Cardiac fibroblast (primary cell): ENCODE measurements at regions not wholly inside any gene's neighbourhood (a gene's known extent, or its start where the extent isn't known, plus 50 kb on each side); places are given as distances from the start of the nearest gene placed in this dataset.
"Not testable (repeated sequence)": the region's sequence is repeated elsewhere in the genome, so short reads cannot be mapped to it uniquely, and the experiment has no call there.

Source experiments
- DNase-seq, 2 donors: peaks; one replicate each; pipeline versions ENCODE4 v3.0.0 to v3.0.0-alpha.2; 2010; ENCODE audit warnings: low read depth in 2 of 2
- H3K4me3 ChIP-seq, 2 donors: replicated peaks in 1 of 2; 1 replicate in 1 of 2; 2 replicates in 1 of 2; pipeline ENCODE4 v1.5.1; 2011; ENCODE audit warnings: low read depth in 2 of 2, low read length in 2 of 2, mild to moderate bottlenecking in 2 of 2, moderate library complexity in 1 of 2
- TF ChIP-seq, protein P1 (sequence below): IDR thresholded peaks from one replicate; pipeline ENCODE4 v1.5.1; 2011; ENCODE audit warnings: low read depth, mild to moderate bottlenecking, low read length, inconsistent platforms

DNA sequence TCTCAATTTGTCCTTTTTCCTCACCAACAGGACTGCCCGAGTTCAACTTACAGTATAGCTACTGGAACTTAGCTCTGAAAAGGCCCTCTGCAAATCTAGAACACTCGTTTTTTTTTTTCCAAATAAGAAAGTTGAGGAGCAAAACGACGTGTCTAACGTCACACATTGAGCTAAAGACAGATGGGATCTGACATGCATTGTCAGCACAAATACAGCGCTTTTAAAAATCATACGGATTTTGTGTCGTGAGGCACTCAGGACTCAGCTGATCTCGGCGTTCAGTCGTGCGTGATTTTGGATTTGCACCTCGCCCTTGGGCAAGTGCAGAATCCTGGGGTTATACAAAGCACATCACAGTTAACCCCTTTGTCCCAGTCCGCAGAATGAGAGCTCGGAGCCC lies 94.7 kb upstream of the ZNF322 start:
- H3K4me3 ChIP-seq: no peak overlapping the region
- no peak for DNase-seq
- TF ChIP-seq, protein P1, sequence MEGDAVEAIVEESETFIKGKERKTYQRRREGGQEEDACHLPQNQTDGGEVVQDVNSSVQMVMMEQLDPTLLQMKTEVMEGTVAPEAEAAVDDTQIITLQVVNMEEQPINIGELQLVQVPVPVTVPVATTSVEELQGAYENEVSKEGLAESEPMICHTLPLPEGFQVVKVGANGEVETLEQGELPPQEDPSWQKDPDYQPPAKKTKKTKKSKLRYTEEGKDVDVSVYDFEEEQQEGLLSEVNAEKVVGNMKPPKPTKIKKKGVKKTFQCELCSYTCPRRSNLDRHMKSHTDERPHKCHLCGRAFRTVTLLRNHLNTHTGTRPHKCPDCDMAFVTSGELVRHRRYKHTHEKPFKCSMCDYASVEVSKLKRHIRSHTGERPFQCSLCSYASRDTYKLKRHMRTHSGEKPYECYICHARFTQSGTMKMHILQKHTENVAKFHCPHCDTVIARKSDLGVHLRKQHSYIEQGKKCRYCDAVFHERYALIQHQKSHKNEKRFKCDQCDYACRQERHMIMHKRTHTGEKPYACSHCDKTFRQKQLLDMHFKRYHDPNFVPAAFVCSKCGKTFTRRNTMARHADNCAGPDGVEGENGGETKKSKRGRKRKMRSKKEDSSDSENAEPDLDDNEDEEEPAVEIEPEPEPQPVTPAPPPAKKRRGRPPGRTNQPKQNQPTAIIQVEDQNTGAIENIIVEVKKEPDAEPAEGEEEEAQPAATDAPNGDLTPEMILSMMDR: no peak

DNA sequence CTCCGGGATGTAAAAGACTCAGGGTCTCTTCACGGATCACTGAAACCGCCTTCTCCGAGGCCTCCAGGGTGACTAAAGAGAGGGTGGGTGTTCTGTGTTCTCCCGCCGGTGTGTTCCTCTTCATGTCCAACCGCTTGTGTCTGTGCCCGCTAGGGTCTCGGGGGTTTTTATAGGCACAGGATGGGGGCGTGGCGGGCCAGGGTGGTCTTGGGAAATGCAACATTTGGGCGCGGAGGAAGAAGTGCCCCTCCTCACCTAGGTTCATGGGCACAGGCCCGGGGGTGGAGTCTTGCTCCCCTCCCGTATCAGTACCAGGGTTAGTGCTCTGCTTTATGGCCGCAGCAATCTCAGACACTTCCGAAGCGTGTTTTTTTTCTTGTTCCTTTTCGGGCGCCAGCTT lies 95.3 kb upstream of the ZNF322 start:
- DNase-seq, H3K4me3 ChIP-seq: not testable (repeated sequence)

DNA sequence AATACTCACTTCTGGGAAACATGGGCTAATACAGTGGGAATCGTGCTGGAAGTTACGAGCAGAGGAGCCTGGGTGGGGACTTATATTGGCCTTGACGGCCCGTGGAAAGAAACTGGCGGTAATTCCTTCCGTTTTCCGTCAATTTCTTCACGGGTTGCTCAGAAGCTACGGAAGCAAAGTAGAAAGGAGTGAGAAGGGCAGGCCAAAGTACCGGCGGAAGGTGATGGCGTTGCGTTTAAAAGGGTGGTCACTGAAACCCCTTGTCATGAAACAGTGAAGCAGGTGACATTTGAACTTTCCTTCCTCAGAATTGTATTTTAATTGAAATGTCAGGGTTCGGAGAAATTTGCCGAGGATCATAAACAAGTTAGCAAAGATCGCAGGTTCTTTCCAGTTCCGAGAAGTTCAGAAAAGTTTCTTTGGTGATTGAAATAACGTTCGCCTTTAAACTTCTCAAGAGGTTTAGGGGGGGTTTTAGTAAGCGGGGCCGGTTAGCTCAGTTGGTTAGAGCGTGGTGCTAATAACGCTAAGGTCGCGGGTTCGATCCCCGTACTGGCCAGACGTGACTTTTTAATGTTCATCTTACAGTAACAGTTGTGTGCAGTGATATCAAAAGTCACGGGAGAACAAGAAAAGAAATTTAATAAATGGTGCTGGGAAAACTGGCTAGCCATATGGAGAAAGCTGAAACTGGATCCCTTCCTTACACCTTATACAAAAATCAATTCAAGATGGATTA lies 96.7 kb upstream of the ZNF322 start:
- peak in 1 of 2 donors; percentile 73 for DNase-seq
- H3K4me3 ChIP-seq: peak overlapping the region in 1 of 2 donors; percentile 21

DNA sequence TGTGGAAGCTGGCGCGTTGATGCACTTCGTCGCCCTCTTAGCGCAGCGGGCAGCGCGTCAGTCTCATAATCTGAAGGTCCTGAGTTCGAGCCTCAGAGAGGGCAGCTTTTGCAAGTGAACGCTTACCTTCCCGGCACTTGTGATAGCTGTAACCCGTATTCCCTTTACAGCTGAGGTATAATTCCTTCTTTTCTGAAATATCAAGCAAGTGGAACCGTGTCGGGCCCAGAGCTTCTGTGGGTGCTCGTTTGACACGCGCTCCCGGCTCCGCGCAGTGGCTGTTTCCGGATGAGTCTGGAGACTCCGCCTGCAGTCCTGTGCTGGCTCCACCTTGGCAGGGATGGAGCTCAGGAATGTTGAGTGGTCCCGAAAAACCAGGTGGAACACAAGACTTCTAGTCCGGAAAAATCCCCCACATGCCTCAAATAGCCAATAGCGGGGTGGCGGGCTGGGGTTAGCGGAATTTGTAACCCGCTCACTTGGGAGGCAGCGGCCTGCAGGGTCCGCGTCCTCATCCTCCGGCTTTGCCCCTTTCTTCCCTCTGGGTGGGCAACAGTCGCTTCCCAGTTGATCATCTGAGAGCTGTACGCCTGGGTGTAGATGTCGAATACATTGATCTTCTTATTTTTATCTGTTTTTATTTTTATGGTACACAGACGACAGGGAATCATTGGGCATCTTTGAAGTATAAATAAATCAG lies 106.8 kb upstream of the ZNF322 start:
- H3K4me3 ChIP-seq, DNase-seq: not testable (repeated sequence)

DNA sequence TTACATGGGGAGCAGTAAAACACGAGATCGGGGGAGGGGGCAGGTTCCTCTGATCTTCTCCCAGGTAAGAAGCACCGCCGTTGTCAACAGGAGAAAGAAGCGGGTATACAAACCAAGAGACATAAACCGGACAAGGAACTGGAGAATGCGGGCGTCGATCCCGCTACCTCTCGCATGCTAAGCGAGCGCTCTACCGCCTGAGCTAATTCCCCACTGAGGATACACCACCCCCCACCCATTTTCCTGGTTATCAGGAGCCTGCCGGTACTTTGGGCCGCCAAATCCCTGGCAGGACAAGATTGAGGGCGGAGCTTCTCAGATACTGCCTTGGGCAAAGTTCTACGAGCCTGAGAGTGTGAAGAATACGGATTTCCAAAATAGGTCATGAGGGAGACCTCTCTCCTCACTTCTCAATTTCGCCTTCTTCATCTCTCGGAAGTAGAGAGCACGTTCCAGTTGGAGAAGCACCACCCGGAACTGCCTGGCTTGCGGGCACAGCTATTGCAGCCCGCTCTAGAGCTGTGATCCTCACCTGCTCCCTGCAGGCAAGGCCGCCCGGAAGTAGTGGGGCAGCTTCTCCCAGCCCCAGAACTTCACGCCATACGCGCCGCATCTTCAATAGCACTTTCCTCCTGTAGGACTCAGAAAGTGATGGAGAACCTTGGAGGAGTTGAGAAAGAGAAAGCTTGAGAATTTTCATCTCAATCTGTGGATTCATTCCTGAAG lies 111.6 kb upstream of the ZNF322 start:
- not testable (repeated sequence) for H3K4me3 ChIP-seq, DNase-seq

DNA sequence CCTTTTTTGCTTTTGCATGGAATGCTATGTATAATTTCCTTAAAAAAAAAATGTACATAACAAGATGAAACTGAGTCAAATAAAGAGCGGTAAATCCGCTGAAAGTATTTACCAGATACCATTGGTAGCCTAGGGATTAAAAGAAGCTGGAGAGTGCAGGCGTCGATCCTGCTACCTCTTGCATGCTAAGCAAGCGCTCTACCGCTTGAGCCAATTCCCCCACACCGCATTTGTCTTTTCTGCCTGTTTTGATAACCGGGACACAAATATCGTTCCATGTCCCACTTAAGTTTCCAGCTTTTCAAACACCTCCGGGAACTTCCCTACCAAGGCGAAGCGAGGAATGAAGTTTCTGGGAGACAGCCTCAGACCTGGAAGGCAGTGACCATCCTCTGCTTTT lies 113.9 kb upstream of the ZNF322 start:
- not testable (repeated sequence) for DNase-seq, H3K4me3 ChIP-seq

DNA sequence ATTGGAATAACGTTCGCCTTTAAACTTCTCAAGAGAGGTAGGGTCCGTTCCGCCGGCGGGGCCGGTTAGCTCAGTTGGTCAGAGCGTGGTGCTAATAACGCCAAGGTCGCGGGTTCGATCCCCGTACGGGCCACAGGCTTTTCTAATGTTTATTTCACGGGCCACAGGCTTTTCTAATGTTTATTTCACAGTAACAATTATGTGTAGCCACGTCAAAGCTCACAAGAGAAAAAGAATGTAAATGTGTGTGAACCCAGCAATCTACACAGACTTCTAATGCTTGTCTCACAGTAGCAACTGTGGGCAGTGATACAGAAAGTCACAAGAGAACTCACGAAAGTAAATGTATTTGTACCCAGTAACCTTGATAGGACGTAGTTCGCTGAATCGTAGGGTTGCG lies 121.0 kb upstream of the ZNF322 start:
- DNase-seq, H3K4me3 ChIP-seq: not testable (repeated sequence)

DNA sequence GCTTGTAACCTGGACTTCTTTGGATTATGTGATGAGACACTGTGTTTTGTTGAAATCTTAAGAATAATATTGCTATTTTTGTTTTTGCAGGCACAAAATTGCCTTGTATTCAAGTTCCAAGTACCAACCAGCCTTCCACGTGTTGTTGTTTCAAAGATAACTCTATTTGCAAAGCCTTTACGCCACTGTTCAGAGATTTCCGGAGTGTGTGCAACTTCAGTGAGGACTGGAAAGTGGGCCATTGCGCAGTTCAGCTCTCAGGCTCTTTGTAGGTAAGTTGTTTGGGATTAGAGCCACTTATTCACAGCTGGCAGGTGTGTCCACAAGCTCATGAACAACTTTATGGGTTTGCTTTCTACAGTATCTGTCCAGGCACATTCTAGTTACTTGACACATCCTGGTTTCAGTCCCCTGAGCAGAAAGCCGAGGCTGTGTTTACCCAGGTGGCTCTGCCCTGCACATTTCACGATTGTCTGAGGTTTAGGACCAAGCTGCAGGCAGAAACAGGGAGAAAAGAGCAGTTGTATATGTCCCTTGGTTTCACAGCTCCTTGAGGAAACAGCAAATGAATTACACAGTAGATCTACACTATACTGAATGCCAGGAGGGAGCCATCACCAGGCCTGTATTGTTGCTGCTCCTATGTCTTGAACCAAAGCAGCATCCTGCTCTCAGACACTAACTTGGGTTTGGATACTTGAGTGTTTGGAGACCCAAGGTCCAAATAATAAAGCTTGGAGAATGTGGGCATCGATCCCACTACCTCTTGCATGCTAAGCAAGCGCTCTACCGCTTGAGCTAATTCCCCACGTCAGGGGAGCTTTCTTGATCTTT lies 136.1 kb upstream of the ZNF322 start:
- not testable (repeated sequence) for H3K4me3 ChIP-seq, DNase-seq

DNA sequence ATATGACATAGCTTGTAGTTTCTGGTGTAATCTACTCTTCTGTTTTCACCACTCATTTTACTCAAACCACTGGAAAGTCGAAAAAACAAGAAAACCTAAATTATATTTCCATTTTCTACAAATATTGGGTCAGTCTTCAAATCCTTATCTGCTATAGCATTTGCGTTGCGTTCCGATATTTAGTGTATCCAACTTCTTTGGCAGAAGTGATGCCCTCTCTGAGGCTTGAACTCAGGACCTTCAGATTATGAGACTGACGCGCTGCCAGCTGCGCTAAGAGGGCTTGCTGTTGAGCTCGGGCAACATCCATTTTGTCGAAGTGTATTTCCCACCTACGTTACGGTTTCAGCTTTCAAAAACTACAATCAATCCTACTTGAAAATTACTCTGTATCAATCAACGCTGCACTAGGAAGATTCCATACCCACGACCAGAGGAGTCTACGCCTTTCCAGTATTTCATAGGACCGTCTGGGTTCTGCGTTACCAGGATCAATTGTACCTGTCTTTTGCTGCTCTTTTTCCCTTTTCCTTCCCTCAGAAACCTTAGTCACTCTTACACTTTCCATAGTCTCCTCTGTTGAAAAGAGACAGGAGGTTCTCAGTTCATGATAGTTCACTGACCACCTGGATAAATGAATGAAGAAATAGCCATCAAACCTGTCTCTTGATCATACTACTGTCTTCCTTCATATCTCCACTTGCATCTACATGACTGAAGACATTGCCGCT lies 140.5 kb upstream of the ZNF322 start:
- H3K4me3 ChIP-seq, DNase-seq: not testable (repeated sequence)

DNA sequence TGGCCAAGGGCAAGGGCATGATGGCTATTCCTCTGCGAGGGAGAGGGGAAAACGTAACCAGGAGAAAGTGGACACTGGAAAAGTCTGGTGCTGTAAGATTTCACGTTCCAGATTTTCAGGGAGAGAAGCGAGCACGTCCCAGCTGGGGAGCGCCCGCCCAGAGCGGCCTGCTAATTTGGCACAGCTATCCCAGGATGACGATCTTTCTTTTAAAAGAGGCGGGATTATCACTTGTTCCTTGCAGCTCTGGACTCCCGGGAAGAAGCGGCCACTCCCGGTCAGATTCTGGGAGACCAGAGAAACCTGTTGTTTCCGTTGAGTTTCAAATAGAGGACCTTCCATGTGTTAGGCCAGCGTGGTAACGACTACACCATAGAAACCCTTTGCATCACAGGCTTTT lies 144.2 kb upstream of the ZNF322 start:
- not testable (repeated sequence) for DNase-seq, H3K4me3 ChIP-seq

DNA sequence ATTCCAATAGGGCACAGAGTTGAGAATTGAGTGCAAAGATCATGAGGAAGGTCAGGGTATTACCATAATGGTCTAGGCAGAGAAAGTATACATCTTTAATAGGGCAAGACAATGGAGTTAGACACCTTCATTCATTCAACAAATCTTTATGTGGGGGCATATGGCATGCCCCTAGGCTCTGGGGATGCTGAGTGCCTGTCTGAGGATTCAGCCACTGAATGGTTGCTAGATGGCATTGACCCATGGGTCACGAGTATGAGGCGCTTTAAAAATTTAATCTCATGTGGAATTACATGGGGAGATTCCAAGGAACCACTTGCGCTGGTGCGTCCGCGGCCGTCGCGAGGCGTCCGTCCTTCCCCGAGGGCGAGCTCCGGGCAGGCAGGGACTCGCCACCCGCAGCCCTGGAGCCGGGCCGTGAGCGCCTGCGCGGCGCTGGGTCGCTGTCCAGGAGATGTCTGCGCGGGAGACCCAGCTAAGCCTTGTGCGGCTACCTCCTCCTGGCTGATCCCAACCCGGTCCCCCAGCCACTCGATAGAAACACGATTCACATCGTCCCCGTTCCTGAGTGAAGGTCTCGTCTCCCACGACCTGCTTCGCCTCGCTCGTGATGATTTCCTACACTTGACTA lies 152.1 kb upstream of the ZNF322 start:
- H3K4me3 ChIP-seq, DNase-seq: not testable (repeated sequence)

DNA sequence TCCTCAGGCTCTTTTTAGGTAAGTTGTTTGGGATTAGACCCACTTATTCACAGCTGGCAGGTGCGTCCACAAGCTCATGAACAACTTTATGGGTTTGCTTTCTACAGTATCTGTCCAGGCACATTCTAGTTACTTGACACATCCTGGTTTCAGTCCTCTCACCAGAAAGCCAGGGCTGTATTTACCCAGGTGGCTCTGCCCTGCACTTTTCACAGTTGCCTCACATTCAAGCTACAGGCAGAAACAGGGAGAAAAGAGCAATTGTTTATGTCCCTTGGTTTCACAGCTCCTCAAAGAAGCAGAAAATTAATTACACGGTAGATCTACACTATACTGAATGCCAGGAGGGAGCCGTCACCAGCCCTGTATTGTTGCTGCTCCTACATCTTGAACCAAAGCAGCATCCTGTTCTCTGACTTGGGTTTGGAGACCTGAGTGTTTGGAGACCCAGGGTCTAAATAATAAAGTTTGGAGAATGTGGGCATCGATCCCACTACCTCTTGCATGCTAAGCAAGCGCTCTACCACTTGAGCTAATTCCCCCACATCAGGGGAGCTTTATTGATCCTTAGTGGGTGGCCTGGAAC lies 159.2 kb upstream of the ZNF322 start:
- DNase-seq, H3K4me3 ChIP-seq: not testable (repeated sequence)

DNA sequence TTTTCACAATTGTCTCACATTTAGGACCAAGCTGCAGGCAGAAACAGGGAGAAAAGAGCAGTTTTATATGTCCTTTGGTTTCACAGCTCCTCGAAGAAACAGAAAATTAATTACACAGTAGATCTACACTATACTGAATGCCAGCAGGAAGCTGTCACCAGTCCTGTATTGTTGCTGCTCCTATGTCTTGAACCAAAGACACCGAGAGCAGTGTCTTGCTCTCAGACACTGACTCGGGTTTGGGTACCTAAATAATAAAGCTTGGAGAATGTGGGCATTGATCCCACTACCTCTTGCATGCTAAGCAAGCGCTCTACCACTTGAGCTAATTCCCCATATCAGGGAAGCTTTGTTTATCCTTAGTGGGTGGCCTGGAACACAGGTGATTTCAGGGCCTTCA lies 168.4 kb upstream of the ZNF322 start:
- not testable (repeated sequence) for H3K4me3 ChIP-seq, DNase-seq

DNA sequence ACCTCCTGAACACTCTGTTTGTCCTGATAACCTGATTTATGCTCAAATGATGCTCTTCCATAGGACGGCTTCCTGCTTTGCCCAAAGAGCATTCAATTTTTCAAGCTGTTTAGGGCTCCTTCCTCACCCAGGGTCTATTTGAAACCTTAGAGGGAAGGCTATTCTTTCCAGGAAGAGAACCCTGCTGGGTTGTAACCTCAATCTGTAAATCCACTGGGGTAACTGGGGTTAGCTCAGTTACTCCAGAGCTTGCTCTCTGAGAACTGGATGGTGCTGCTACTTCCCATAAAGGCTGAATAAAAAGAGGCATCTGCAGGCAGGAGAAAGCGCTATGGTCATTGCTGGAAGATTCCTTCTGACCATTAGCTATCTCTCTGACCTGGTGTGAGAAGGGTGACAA lies 169.9 kb upstream of the ZNF322 start:
- DNase-seq, H3K4me3 ChIP-seq: not testable (repeated sequence)

DNA sequence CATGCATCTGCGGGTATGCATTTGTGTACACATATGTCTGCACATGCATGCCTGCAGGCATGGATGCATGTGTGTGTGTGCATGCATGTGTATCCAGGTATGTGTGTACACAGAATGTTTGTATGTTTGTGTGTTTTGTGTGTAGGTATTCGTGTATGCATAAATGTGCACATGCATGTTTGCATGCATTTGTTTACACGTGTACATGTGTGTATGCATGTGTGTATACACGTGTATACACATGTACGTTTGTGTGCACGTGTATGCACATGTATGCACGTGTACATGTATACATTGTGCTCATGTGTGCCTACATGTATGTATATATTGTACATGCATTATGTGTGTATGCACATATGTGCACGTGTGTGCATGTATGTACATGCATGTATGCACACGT lies 171.4 kb upstream of the ZNF322 start:
- DNase-seq, H3K4me3 ChIP-seq: not testable (repeated sequence)
